Gastrocnemius medialis (tissue), 4 donors: ENCODE measurements at regions not wholly inside any gene's neighbourhood (a gene's known extent, or its start where the extent isn't known, plus 50 kb on each side); places are given as distances from the start of the nearest gene placed in this dataset.

ENCODE experiments used
- ATAC-seq, 2 donors: fragments of 150-250 bp; one replicate each; pipeline ENCODE4 v1.9.1; 2016
- DNase-seq, 2 donors: peaks; one replicate each; pipeline ENCODE4 v3.0.0-alpha.2; 2019
- H3K27ac ChIP-seq, 4 donors: fragments of 200-600 bp; sonication (generic); 1 replicate in 1 of 4; 2 replicates in 3 of 4; pipeline ENCODE4 v1.5.1; 2016 to 2018; ENCODE audit warnings: mild to moderate bottlenecking in 2 of 4, moderate library complexity in 1 of 4
- H3K27me3 ChIP-seq, 3 donors: fragments of 200-600 bp; sonication (generic) in 2 of 3; 1 replicate in 1 of 3; 2 replicates in 2 of 3; pipeline versions ENCODE4 v1.5.1 to v1.6.0; 2016 to 2019; ENCODE audit warnings: mild to moderate bottlenecking in 1 of 3, moderate library complexity in 1 of 3
- H3K36me3 ChIP-seq, 2 donors: fragments of 200-600 bp; sonication (generic) in 1 of 2; one replicate each; pipeline ENCODE4 v1.5.1; 2017 to 2018
- H3K4me1 ChIP-seq, 2 donors: fragments of 200-600 bp; sonication (generic) in 1 of 2; one replicate each; pipeline ENCODE4 v1.5.1; 2016 to 2017; ENCODE audit warnings: mild to moderate bottlenecking in 2 of 2
- H3K4me3 ChIP-seq, 4 donors: fragments of 200-600 bp; sonication (generic) in 3 of 4; 1 replicate in 1 of 4; 2 replicates in 3 of 4; pipeline ENCODE4 v1.5.1; 2016 to 2019; ENCODE audit warnings: mild to moderate bottlenecking in 2 of 4
- H3K9me3 ChIP-seq, 3 donors: fragments of 200-600 bp; sonication (generic) in 2 of 3; 1 replicate in 1 of 3; 2 replicates in 2 of 3; pipeline ENCODE4 v1.5.1; 2016 to 2019
- POLR2A ChIP-seq, 2 donors: fragments of 450-650 bp; IDR thresholded peaks; one replicate each; pipeline ENCODE4 v1.6.1; 2017; ENCODE audit warnings: antibody characterized with exemption in 2 of 2, mild to moderate bottlenecking in 2 of 2, moderate library complexity in 2 of 2
- in situ Hi-C, 4 donors: fragments of 200-750 bp; cut with MboI; loops; one replicate each; pipeline versions ENCODE4 v1.15.0 to v1.8.0; 2017; ENCODE audit warnings: low sequenced_read_pairs in 4 of 4
- intact Hi-C: fragments of 100-400 bp; cut with DNase I; formaldehyde crosslinking; loops from one replicate; pipeline ENCODE4 v1.15.1; 2023; ENCODE audit warnings: low total_unique reads
- TF ChIP-seq, protein P1 (sequence below), 5 experiments: fragments of 450-650 bp in 3 of 5; fragments of 200-600 bp in 2 of 5; sonication (generic) in 2 of 5; IDR thresholded peaks in 4 of 5; conservative IDR thresholded peaks in 1 of 5; 1 replicate in 4 of 5; 2 replicates in 1 of 5; pipeline ENCODE4 v1.5.1; 2016 to 2019; ENCODE audit warnings: antibody characterized with exemption in 5 of 5, mild to moderate bottlenecking in 3 of 5, moderate library complexity in 3 of 5

DNA sequence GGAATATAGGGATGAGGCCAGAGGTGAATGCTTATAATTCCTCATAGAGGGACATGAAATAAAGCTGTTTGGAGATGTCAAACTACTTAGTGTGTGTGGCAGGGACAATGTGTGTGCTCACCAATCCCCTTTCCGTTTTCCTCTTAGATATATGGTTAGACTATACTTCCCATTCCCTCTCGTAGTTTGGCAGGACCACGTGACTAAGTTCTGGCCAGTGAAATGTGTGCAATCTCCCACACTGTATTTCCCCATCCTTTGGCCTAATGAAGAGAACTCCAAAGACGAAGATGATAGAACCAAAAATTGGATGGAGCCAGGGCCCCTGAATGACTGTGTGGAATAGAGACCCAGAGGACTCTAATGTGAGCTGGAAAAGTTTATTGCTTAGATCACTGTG lies 233.4 kb upstream of the KLF4 start:
- intact Hi-C loops: no loop called here
- no peak for DNase-seq
- Histone ChIP-seq H3K9me3 (no peaks in the 10 kb centered on the region), H3K27me3 (no peaks in the 10 kb centered on the region), H3K27ac (no peak overlapping the region), H3K36me3 (no peaks in the 10 kb centered on the region), H3K4me3 (no peak overlapping the region), H3K4me1 (no peaks in the 10 kb centered on the region)
- TF ChIP-seq POLR2A (IDR thresholded peaks at IDR 0.05): no peak
- TF ChIP-seq, protein P1, sequence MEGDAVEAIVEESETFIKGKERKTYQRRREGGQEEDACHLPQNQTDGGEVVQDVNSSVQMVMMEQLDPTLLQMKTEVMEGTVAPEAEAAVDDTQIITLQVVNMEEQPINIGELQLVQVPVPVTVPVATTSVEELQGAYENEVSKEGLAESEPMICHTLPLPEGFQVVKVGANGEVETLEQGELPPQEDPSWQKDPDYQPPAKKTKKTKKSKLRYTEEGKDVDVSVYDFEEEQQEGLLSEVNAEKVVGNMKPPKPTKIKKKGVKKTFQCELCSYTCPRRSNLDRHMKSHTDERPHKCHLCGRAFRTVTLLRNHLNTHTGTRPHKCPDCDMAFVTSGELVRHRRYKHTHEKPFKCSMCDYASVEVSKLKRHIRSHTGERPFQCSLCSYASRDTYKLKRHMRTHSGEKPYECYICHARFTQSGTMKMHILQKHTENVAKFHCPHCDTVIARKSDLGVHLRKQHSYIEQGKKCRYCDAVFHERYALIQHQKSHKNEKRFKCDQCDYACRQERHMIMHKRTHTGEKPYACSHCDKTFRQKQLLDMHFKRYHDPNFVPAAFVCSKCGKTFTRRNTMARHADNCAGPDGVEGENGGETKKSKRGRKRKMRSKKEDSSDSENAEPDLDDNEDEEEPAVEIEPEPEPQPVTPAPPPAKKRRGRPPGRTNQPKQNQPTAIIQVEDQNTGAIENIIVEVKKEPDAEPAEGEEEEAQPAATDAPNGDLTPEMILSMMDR (IDR thresholded peaks at IDR 0.05 in 4 of 5, conservative IDR thresholded peaks at IDR 0.05 in 1 of 5): no peak
- in situ Hi-C loops: no loop called here
- no peak for ATAC-seq

DNA sequence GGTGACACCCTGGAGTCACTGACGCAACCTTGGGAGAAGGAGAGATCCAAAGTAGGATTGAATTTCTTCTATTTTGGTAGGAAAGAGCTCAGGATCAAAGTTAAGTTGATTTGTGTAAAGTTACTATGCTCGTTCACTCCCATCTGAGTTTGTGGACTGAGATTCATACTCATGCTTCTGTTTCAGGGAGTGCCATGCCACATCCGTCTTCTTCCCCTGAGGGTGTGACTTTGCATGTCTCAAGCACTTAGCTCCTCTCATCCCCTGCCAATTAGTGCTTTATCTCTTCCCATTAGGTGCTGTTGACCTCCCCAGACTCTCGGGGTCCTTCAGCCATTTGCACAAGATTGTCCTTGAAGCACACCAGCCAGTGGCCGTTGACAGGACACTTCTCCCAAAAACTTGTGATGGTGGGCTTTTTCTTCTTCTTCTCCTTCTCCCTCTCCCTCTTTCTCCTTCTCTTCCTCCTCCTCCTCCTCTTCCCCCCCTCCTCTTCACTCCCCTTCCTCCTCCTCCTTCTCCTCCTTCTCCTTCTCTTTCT lies 232.2 kb upstream of the KLF4 start:
- in situ Hi-C loops (no loop called here), intact Hi-C loops (no loop called here)
- no peak for ATAC-seq
- no peak for TF ChIP-seq POLR2A (IDR thresholded peaks at IDR 0.05)
- TF ChIP-seq, protein P1 (IDR thresholded peaks at IDR 0.05 in 4 of 5, conservative IDR thresholded peaks at IDR 0.05 in 1 of 5): no peak
- Histone ChIP-seq H3K27me3 (no peaks in the 10 kb centered on the region), H3K4me1 (no peaks in the 10 kb centered on the region), H3K27ac (no peak overlapping the region), H3K36me3 (no peaks in the 10 kb centered on the region), H3K4me3 (no peak overlapping the region), H3K9me3 (no peaks in the 10 kb centered on the region)
- DNase-seq: no peak

DNA sequence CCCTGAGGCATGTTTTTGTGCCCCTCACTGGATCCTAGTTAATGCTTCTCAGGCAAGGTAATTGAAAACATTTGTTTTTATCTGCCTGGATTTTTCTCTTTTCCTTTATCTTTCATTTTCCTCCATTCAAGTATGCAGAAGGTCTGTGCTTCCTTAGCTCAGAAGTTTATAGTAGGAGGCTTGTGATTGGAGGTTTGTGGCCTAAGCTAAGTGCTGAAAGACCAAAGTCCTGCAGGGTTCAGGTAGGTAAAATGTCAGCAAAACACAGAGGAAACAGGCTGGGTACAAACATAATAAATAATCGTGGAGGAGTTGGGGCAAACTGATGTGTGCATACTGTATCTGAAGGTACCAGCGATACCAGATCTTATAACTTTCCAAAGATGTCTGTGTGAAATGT lies 230.9 kb upstream of the KLF4 start:
- Histone ChIP-seq H3K4me3 (no peak overlapping the region), H3K27me3 (no peaks in the 10 kb centered on the region), H3K36me3 (no peaks in the 10 kb centered on the region), H3K9me3 (no peaks in the 10 kb centered on the region), H3K27ac (no peak overlapping the region), H3K4me1 (no peaks in the 10 kb centered on the region)
- TF ChIP-seq, protein P1 (IDR thresholded peaks at IDR 0.05 in 4 of 5, conservative IDR thresholded peaks at IDR 0.05 in 1 of 5): no peak
- no peak for TF ChIP-seq POLR2A (IDR thresholded peaks at IDR 0.05)
- no peak for ATAC-seq
- DNase-seq: no peak
- intact Hi-C loops (no loop called here), in situ Hi-C loops (no loop called here)

DNA sequence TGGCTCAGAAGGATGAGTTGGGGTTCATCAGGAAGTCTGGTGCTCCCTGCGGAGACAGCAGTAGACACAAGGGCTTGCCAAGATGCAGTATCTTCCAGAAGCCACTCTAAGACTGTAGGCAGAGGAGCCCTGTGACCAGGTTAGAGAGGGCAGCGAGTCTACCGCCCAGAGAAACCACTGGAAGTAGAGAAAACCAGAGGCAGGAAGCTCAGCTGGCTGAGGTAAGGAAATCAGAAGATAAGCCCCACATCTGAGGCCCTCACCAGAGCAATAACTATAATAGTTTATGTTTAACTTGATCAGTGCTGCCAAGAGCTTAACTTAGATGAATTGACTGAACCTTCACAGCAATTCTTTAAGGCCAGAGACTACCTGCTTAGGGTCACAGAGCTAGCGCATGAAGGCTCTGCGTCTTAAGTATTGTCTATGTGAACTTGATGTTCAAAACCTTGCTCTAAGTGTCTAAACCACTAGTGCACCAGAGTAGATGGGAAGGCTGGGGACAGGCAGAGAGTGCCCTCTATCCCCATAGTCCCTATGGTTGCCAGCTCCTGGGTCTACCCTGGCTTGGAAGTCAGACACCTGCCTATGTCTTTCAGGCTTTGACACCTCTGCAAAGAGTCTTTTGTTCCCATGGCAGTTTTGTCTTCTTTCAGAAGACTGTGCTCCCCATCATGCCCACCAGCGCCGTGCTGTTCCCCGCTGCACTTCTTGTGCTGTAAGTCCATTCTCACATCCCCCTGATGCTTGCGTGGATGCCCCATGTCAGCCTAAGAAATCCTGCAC lies 228.2 kb upstream of the KLF4 start:
- no peaks in the 10 kb centered on the region for H3K9me3 ChIP-seq
- DNase-seq (no peak), ATAC-seq (no peak)
- no peak overlapping the region for H3K27ac ChIP-seq
- intact Hi-C loops (no loop called here), in situ Hi-C loops (no loop called here)
- no peaks in the 10 kb centered on the region for H3K36me3 ChIP-seq
- TF ChIP-seq, protein P1 (IDR thresholded peaks at IDR 0.05 in 4 of 5, conservative IDR thresholded peaks at IDR 0.05 in 1 of 5): no peak
- TF ChIP-seq POLR2A (IDR thresholded peaks at IDR 0.05): no peak
- H3K27me3 ChIP-seq: no peaks in the 10 kb centered on the region
- no peaks in the 10 kb centered on the region for H3K4me1 ChIP-seq
- H3K4me3 ChIP-seq: no peak overlapping the region
